Ovary (tissue), 3 donors: ENCODE measurements at regions not wholly inside any gene's neighbourhood (a gene's known extent, or its start where the extent isn't known, plus 50 kb on each side); places are given as distances from the start of the nearest gene placed in this dataset.

ENCODE experiments used
- CTCF ChIP-seq, 3 donors: fragments of 450-650 bp in 2 of 3; fragments of 200-600 bp in 1 of 3; IDR thresholded peaks; one replicate each; pipeline versions ENCODE4 v1.5.1 to v1.8.0; 2016 to 2022; ENCODE audit warnings: antibody characterized with exemption in 3 of 3, mild to moderate bottlenecking in 1 of 3
- EP300 ChIP-seq: sonication (generic); formaldehyde crosslinking; IDR thresholded peaks from one replicate; pipeline ENCODE4 v1.6.1; 2017; ENCODE audit warnings: antibody characterized with exemption
- POLR2A ChIP-seq: fragments of 450-650 bp; IDR thresholded peaks from one replicate; pipeline ENCODE4 v1.6.1; 2017; ENCODE audit warnings: antibody characterized with exemption, mild to moderate bottlenecking, moderate library complexity
- donor health status: DM: no; HTN: no; CAD: no.

- TF ChIP-seq POLR2A = no peak
- TF ChIP-seq CTCF (IDR thresholded peaks at IDR 0.05) = no peak
- TF ChIP-seq EP300 = no peak
These were observed 496.4 kb downstream of the SETD4 start for GRCh38 chr21:35563885-35564451.
